ENCODE measurements at regions not wholly inside any gene's neighbourhood (a gene's known extent, or its start where the extent isn't known, plus 50 kb on each side); places are given as distances from the start of the nearest gene placed in this dataset.
A peak's percentile ranks its signal among the peaks of the same experiment; 100 is the strongest.

GRCh38 chr14:49464885-49465284, 121.3 kb downstream of the RPS29 start:
- TF ChIP-seq, protein P1, sequence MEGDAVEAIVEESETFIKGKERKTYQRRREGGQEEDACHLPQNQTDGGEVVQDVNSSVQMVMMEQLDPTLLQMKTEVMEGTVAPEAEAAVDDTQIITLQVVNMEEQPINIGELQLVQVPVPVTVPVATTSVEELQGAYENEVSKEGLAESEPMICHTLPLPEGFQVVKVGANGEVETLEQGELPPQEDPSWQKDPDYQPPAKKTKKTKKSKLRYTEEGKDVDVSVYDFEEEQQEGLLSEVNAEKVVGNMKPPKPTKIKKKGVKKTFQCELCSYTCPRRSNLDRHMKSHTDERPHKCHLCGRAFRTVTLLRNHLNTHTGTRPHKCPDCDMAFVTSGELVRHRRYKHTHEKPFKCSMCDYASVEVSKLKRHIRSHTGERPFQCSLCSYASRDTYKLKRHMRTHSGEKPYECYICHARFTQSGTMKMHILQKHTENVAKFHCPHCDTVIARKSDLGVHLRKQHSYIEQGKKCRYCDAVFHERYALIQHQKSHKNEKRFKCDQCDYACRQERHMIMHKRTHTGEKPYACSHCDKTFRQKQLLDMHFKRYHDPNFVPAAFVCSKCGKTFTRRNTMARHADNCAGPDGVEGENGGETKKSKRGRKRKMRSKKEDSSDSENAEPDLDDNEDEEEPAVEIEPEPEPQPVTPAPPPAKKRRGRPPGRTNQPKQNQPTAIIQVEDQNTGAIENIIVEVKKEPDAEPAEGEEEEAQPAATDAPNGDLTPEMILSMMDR (IDR thresholded peaks at IDR 0.05): peak; percentile 62
- no peak for TF ChIP-seq EZH2phosphoT487 (IDR thresholded peaks at IDR 0.05)

All from neural progenitor cell (in vitro differentiated cells).